Liver (tissue), 8 donors: ENCODE measurements at regions not wholly inside any gene's neighbourhood (a gene's known extent, or its start where the extent isn't known, plus 50 kb on each side); places are given as distances from the start of the nearest gene placed in this dataset.

Experiments used
- DNase-seq: peaks from one replicate; pipeline ENCODE4 v3.0.0-alpha.2; 2017; ENCODE audit warnings: low spot score
- H3K27ac ChIP-seq, 2 donors: one replicate each; pipeline ENCODE4 v1.7.0; 2013; ENCODE audit warnings: inconsistent platforms in 2 of 2, low read length in 2 of 2, control low read depth in 1 of 2, low read depth in 1 of 2, mild to moderate bottlenecking in 1 of 2
- H3K27me3 ChIP-seq, 4 donors: one replicate each; pipeline versions ENCODE4 v1.6.1 to v1.7.0; 2013; ENCODE audit warnings: low read length in 3 of 4, inconsistent platforms in 1 of 4, mild to moderate bottlenecking in 1 of 4, moderate library complexity in 1 of 4; ENCODE audit not compliant: control insufficient read depth in 4 of 4, insufficient read depth in 4 of 4
- H3K36me3 ChIP-seq, 4 donors: one replicate each; pipeline versions ENCODE4 v1.6.1 to v1.7.0; 2013; ENCODE audit warnings: low read length in 3 of 4, mild to moderate bottlenecking in 3 of 4, low read depth in 1 of 4, moderate library complexity in 1 of 4; ENCODE audit not compliant: control insufficient read depth in 4 of 4, insufficient read depth in 3 of 4
- H3K4me1 ChIP-seq, 4 donors: one replicate each; pipeline versions ENCODE4 v1.6.1 to v1.7.0; 2013; ENCODE audit warnings: low read length in 3 of 4, mild to moderate bottlenecking in 3 of 4, moderate library complexity in 1 of 4; ENCODE audit not compliant: control insufficient read depth in 4 of 4, insufficient read depth in 4 of 4
- H3K4me3 ChIP-seq, 3 donors: one replicate each; pipeline versions ENCODE4 v1.6.1 to v1.7.0; 2013; ENCODE audit warnings: low read length in 3 of 3, control low read depth in 1 of 3, low read depth in 1 of 3, mild to moderate bottlenecking in 1 of 3
- H3K9ac ChIP-seq, 2 donors: one replicate each; pipeline ENCODE4 v1.7.0; 2013; ENCODE audit warnings: low read length in 2 of 2, mild to moderate bottlenecking in 2 of 2, moderate library complexity in 2 of 2, control low read depth in 1 of 2, low read depth in 1 of 2
- H3K9me3 ChIP-seq, 4 donors: one replicate each; pipeline versions ENCODE4 v1.6.1 to v1.7.0; 2013; ENCODE audit warnings: low read length in 3 of 4; ENCODE audit not compliant: control insufficient read depth in 4 of 4
- CTCF ChIP-seq: fragments of 150-350 bp; IDR thresholded peaks from 2 replicates; pipeline ENCODE4 v1.5.1; 2017; ENCODE audit warnings: improper control_type of control experiment, low read depth, low read length; ENCODE audit not compliant: missing input control
- FOXA1 ChIP-seq: IDR thresholded peaks from 2 replicates; pipeline ENCODE4 v1.6.1; 2016; ENCODE audit warnings: antibody characterized with exemption
- FOXA2 ChIP-seq: IDR thresholded peaks from 2 replicates; pipeline ENCODE4 v1.6.1; 2016; ENCODE audit warnings: antibody characterized with exemption
- GABPA ChIP-seq, 2 donors: IDR thresholded peaks in 1 of 2; conservative IDR thresholded peaks in 1 of 2; 2 replicates each; pipeline ENCODE4 v1.6.1; 2016; ENCODE audit warnings: antibody characterized with exemption in 2 of 2, mild to moderate bottlenecking in 1 of 2, moderate library complexity in 1 of 2
- HNF4A ChIP-seq, 2 donors: conservative IDR thresholded peaks; 2 replicates each; pipeline ENCODE4 v1.6.1; 2016; ENCODE audit warnings: antibody characterized with exemption in 2 of 2, mild to moderate bottlenecking in 2 of 2
- HNF4G ChIP-seq: IDR thresholded peaks from 2 replicates; pipeline ENCODE4 v1.6.1; 2016; ENCODE audit warnings: antibody characterized with exemption
- JUND ChIP-seq, 2 donors: IDR thresholded peaks; 2 replicates each; pipeline ENCODE4 v1.6.1; 2016; ENCODE audit warnings: antibody characterized with exemption in 2 of 2
- NR2F2 ChIP-seq: IDR thresholded peaks from 2 replicates; pipeline ENCODE4 v1.6.1; 2016; ENCODE audit warnings: antibody characterized with exemption
- RAD21 ChIP-seq, 2 donors: IDR thresholded peaks; 2 replicates each; pipeline ENCODE4 v1.6.1; 2016; ENCODE audit warnings: antibody characterized with exemption in 2 of 2, mild to moderate bottlenecking in 2 of 2
- REST ChIP-seq: IDR thresholded peaks from 2 replicates; pipeline ENCODE4 v1.6.1; 2016; ENCODE audit warnings: antibody characterized with exemption, mild to moderate bottlenecking
- RXRA ChIP-seq, 2 donors: IDR thresholded peaks; 2 replicates each; pipeline ENCODE4 v1.6.1; 2017 to 2018; ENCODE audit warnings: antibody characterized with exemption in 2 of 2, mild to moderate bottlenecking in 1 of 2
- SP1 ChIP-seq: IDR thresholded peaks from 2 replicates; pipeline ENCODE4 v1.6.1; 2018; ENCODE audit warnings: antibody characterized with exemption, mild to moderate bottlenecking
- TAF1 ChIP-seq: conservative IDR thresholded peaks from 2 replicates; pipeline ENCODE4 v1.6.1; 2016; ENCODE audit warnings: antibody characterized with exemption, mild to moderate bottlenecking
- YY1 ChIP-seq: IDR thresholded peaks from 2 replicates; pipeline ENCODE4 v1.6.1; 2016; ENCODE audit warnings: antibody characterized with exemption, mild to moderate bottlenecking
- ZBTB33 ChIP-seq: IDR thresholded peaks from 2 replicates; pipeline ENCODE4 v1.6.1; 2016; ENCODE audit warnings: antibody characterized with exemption
- WGBS: extraction: QIAGEN DNeasy Blood & Tissue Kit; methylation state at CpG from one replicate; pipeline ENCODE4 v1.1.7; 2013; 5-methylcytosine and 5-hydroxymethylcytosine counted together
- TF ChIP-seq, protein P1 (sequence below): IDR thresholded peaks from 2 replicates; pipeline ENCODE4 v1.6.1; 2016; ENCODE audit warnings: antibody characterized with exemption
- TF ChIP-seq, protein P2 (sequence below): IDR thresholded peaks from 2 replicates; pipeline ENCODE4 v1.6.1; 2016; ENCODE audit warnings: antibody characterized with exemption
- donor health status: healthy.
- donor health status: healthy.
- donor health status: healthy.
- donor health status: healthy.
- donor health status: healthy.

DNA sequence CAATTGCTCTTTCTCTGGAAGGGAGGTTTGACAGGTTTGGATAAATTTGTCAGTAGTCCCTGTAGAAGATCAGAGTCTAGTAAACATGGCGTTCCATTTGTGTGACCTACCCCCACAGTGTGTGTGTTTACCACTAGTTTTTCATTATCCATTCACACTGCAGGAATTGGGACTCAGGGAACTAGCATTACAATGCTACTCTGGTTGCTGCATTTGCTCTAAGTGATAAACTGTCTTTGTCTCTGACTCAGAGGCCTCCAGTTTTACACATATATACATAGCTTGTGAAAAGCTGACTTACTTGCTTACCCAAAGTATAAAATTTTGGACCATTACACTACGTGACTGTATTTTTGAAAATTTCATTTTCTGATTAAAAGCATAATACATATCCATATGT lies 1604.0 kb downstream of the REEP3 start:
- H3K9me3 ChIP-seq = no peaks in the 10 kb centered on the region
- no peaks in the 10 kb centered on the region for H3K4me1 ChIP-seq
- no peaks in the 10 kb centered on the region for H3K36me3 ChIP-seq
- H3K9ac ChIP-seq = no peak overlapping the region
- WGBS = 66% methylated on average over 2 of the region's 2 CpGs
- DNase-seq = no peak
- H3K27ac ChIP-seq = no peak overlapping the region
- no peaks in the 10 kb centered on the region for H3K27me3 ChIP-seq
- H3K4me3 ChIP-seq = no peak overlapping the region
- TF ChIP-seq NR2F2 (no peak), YY1 (no peak), TAF1 (no peak), SP1 (no peak)
- TF ChIP-seq, protein P1, sequence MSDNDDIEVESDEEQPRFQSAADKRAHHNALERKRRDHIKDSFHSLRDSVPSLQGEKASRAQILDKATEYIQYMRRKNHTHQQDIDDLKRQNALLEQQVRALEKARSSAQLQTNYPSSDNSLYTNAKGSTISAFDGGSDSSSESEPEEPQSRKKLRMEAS = no peak

DNA sequence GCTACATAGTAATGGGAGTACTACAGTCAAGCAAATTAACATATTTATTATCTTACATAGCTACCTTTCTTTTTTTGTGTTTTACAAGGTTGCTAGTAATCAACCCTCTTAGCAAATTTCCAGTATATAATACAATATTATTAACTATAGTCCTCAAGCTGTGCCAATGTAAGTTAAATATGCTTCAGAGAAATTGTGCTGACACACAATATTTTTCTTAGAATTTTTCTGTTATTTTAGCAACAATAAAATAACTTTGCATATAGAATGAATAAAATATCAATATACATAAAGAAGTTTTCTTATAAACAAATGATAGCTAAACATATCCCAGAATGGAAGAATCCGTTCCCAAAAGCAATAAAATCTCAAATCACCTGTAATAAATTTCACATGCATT lies 1605.1 kb downstream of the REEP3 start:
- no peak for TF ChIP-seq FOXA2
- no peak for TF ChIP-seq NR2F2
- TF ChIP-seq GABPA (IDR thresholded peaks at IDR 0.05 in 1 of 2, conservative IDR thresholded peaks at IDR 0.05 in 1 of 2) = no peak
- TF ChIP-seq YY1 = no peak
- TF ChIP-seq RAD21 (IDR thresholded peaks at IDR 0.05) = no peak
- TF ChIP-seq, protein P1 = no peak
- no peak for TF ChIP-seq JUND (IDR thresholded peaks at IDR 0.05)
- no peak for TF ChIP-seq ZBTB33
- TF ChIP-seq REST = no peak
- no peak for TF ChIP-seq TAF1
- TF ChIP-seq SP1 = no peak
- no peak for TF ChIP-seq HNF4G
- TF ChIP-seq RXRA (IDR thresholded peaks at IDR 0.05) = no peak
- WGBS = 88% methylated on average over 1 of the region's 1 CpG
- no peaks in the 10 kb centered on the region for H3K9me3 ChIP-seq

DNA sequence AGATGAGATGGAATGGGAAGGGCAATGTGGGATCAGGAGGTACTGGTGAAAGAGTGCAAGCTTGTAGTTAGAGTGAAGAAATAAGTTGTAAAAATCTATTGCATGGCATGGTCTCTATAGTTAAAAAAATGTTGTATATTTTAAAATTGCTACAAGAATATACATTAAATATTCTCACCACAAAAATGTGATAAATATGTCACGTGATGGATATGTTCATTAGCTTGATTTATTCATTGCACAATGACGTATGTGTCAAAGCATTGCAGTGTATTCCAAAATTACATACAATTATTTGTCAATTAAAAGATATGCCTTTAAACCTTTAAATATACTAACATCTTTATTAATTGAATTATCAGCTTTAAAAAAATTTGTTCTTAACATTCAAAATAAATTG lies 1607.1 kb downstream of the REEP3 start:
- H3K9me3 ChIP-seq = no peaks in the 10 kb centered on the region
- TF ChIP-seq HNF4G = no peak
- no peak for TF ChIP-seq FOXA1
- TF ChIP-seq, protein P1 = no peak
- no peak for TF ChIP-seq RXRA (IDR thresholded peaks at IDR 0.05)
- no peak for TF ChIP-seq HNF4A (conservative IDR thresholded peaks at IDR 0.05)
- TF ChIP-seq, protein P2, sequence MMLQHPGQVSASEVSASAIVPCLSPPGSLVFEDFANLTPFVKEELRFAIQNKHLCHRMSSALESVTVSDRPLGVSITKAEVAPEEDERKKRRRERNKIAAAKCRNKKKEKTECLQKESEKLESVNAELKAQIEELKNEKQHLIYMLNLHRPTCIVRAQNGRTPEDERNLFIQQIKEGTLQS = no peak
- no peak for TF ChIP-seq JUND (IDR thresholded peaks at IDR 0.05)
- no peak for TF ChIP-seq CTCF
- no peak overlapping the region for H3K27ac ChIP-seq
- DNase-seq = no peak
- H3K4me3 ChIP-seq = no peak overlapping the region
- H3K27me3 ChIP-seq = no peaks in the 10 kb centered on the region
- no peak overlapping the region for H3K9ac ChIP-seq
- H3K4me1 ChIP-seq = no peaks in the 10 kb centered on the region
- no peaks in the 10 kb centered on the region for H3K36me3 ChIP-seq
- WGBS = 77% methylated on average over 2 of the region's 2 CpGs

More for the DNA sequence above, 1605.1 kb downstream of the REEP3 start:
- no peaks in the 10 kb centered on the region for H3K4me1 ChIP-seq
- H3K4me3 ChIP-seq = no peak overlapping the region
- H3K36me3 ChIP-seq = no peaks in the 10 kb centered on the region
- H3K9ac ChIP-seq = no peak overlapping the region
- H3K27ac ChIP-seq = no peak overlapping the region
- DNase-seq = no peak
- no peaks in the 10 kb centered on the region for H3K27me3 ChIP-seq
